ENCODE measurements at regions not wholly inside any gene's neighbourhood (a gene's known extent, or its start where the extent isn't known, plus 50 kb on each side); places are given as distances from the start of the nearest gene placed in this dataset.
"Not testable (repeated sequence)": the region's sequence is repeated elsewhere in the genome, so short reads cannot be mapped to it uniquely, and the experiment has no call there.

- not testable (repeated sequence) for DNase-seq
These were observed 53.3 kb upstream of the ARL4D start for GRCh38 chr17:43345515-43345914.

GRCh38 chr17:43344685-43345084 lies 54.1 kb upstream of the ARL4D start:
- DNase-seq = no peak

- no peak for DNase-seq
These were observed 56.3 kb upstream of the ARL4D start for GRCh38 chr17:43342589-43342890.

- no peak for DNase-seq
These were observed 56.8 kb upstream of the ARL4D start for GRCh38 chr17:43341715-43342588.

- DNase-seq = peak; percentile 49
These were observed 59.8 kb upstream of the ARL4D start for GRCh38 chr17:43338886-43339516.

- no peak for DNase-seq
These were observed 60.9 kb upstream of the ARL4D start for GRCh38 chr17:43337684-43338428.

GRCh38 chr17:43334738-43335402 lies 63.9 kb upstream of the ARL4D start:
- peak; percentile 35 for DNase-seq

- no peak for DNase-seq
These were observed 65.3 kb upstream of the ARL4D start for GRCh38 chr17:43333433-43333943.

- DNase-seq = no peak
These were observed 66.6 kb upstream of the ARL4D start for GRCh38 chr17:43332230-43332629.

- no peak for DNase-seq
These were observed 67.7 kb upstream of the ARL4D start for GRCh38 chr17:43330876-43331639.

- no peak for DNase-seq
These were observed 69.6 kb upstream of the ARL4D start for GRCh38 chr17:43329183-43329582.

GRCh38 chr17:43328650-43329049 lies 70.1 kb upstream of the ARL4D start:
- DNase-seq = no peak

- no peak for DNase-seq
These were observed 70.9 kb upstream of the ARL4D start for GRCh38 chr17:43327834-43328420.

GRCh38 chr17:43327421-43327820 lies 71.4 kb upstream of the ARL4D start:
- DNase-seq = no peak

GRCh38 chr17:43326490-43327275 lies 72.1 kb upstream of the ARL4D start:
- DNase-seq = no peak

GRCh38 chr17:43324205-43324893 lies 74.4 kb upstream of the ARL4D start:
- no peak for DNase-seq

- no peak for DNase-seq
These were observed 79.3 kb upstream of the ARL4D start for GRCh38 chr17:43319293-43320124.

GRCh38 chr17:43316522-43317142 lies 82.2 kb upstream of the ARL4D start:
- DNase-seq = peak; percentile 28
